Nephron progenitor cell (in vitro differentiated cells): ENCODE measurements at regions not wholly inside any gene's neighbourhood (a gene's known extent, or its start where the extent isn't known, plus 50 kb on each side); places are given as distances from the start of the nearest gene placed in this dataset.

Experiments used
- DNase-seq: peaks from one replicate; pipeline ENCODE4 v3.0.0; 2021
- H3K27ac Mint-ChIP-seq: 2 replicates; pipeline ENCODE4 v1.8.0; 2021; ENCODE audit warnings: mild to moderate bottlenecking, moderate library complexity, mixed read lengths
- H3K27me3 Mint-ChIP-seq: 2 replicates; pipeline ENCODE4 v1.8.0; 2021; ENCODE audit warnings: mild to moderate bottlenecking, low read depth, mixed read lengths; ENCODE audit not compliant: poor library complexity
- H3K36me3 Mint-ChIP-seq: 2 replicates; pipeline ENCODE4 v1.8.0; 2021; ENCODE audit warnings: low read depth, mixed read lengths
- H3K4me1 Mint-ChIP-seq: 2 replicates; pipeline ENCODE4 v1.8.0; 2021; ENCODE audit warnings: mixed read lengths
- H3K4me3 Mint-ChIP-seq: 2 replicates; pipeline ENCODE4 v1.8.0; 2021; ENCODE audit warnings: mild to moderate bottlenecking, moderate library complexity, mixed read lengths
- H3K9me3 Mint-ChIP-seq: 2 replicates; pipeline ENCODE4 v1.8.0; 2021; ENCODE audit warnings: mild to moderate bottlenecking, moderate library complexity, mixed read lengths
- TF ChIP-seq, protein P1 (sequence below): fragments of 200-600 bp; sonication (generic); IDR thresholded peaks from 2 replicates; pipeline ENCODE4 v1.5.0; 2021; ENCODE audit warnings: antibody characterized with exemption

DNA sequence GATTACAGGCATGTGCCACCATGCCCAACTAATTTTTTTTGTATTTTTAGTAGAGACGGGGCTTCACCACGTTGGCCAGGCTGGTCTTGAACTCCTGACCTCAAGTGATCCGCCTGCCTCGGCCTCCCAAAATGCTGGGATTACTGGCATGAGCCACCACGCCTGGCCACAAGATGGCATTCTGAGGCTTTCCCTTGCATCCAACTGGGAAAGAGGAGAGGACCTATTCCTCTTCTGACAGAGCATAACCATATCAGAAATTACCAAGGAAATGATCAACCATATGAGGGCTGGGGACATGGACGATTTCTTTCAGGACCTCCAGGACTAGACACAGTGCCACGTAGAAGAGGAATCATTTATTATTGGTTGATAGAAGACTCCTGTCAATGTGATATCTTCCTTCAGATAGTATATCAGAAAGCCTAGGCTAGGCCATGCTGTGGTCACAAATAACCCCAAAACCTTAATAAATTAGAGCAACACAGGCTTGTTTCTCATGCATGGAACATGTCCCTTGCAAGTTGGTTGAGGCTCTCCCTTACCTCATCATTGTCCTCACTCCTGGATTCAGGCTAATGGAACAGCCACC, 372.3 kb upstream of the IL12A start:
- Mint-ChIP-seq H3K27me3 (peaks cover 7% of the 10 kb centered on the region), H3K36me3 (no peaks in the 10 kb centered on the region), H3K4me1 (peaks cover 17% of the 10 kb centered on the region), H3K27ac (no peak overlapping the region), H3K9me3 (no peaks in the 10 kb centered on the region), H3K4me3 (no peak overlapping the region)
- DNase-seq, result peak; percentile 15
- TF ChIP-seq, protein P1, sequence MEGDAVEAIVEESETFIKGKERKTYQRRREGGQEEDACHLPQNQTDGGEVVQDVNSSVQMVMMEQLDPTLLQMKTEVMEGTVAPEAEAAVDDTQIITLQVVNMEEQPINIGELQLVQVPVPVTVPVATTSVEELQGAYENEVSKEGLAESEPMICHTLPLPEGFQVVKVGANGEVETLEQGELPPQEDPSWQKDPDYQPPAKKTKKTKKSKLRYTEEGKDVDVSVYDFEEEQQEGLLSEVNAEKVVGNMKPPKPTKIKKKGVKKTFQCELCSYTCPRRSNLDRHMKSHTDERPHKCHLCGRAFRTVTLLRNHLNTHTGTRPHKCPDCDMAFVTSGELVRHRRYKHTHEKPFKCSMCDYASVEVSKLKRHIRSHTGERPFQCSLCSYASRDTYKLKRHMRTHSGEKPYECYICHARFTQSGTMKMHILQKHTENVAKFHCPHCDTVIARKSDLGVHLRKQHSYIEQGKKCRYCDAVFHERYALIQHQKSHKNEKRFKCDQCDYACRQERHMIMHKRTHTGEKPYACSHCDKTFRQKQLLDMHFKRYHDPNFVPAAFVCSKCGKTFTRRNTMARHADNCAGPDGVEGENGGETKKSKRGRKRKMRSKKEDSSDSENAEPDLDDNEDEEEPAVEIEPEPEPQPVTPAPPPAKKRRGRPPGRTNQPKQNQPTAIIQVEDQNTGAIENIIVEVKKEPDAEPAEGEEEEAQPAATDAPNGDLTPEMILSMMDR, result peak; percentile 38

DNA sequence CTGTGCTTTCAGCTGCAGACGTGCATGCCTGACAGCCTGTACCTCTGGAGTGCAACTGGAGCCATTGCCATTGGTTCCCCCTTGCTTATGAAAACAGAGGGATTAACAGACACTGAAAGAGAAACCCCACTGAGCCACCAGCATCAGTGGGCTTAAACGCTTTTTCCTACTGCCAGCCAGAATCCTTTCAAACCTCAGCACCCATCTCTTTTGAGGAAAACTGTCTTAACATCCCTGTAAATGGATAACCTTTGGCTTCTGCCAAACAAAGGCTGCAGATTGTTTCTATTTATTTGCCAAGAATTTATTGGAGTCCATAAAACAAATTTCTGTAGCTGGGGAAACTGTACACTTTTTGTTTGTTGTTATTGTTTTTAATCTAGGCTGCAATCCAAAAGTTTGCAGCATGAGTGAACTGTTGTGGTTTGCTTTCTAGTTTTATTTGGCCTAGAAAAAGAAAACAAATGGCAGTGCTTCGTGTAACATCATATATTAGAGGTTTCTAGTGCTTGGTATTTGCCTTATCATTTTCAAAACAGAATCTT, 369.2 kb upstream of the IL12A start:
- H3K4me1 Mint-ChIP-seq, result peaks cover 17% of the 10 kb centered on the region
- H3K27me3 Mint-ChIP-seq, result peaks cover 7% of the 10 kb centered on the region
- no peaks in the 10 kb centered on the region for H3K36me3 Mint-ChIP-seq
- no peaks in the 10 kb centered on the region for H3K9me3 Mint-ChIP-seq
- H3K27ac Mint-ChIP-seq, result peak overlapping the region; percentile 86
- H3K4me3 Mint-ChIP-seq, result peak overlapping the region; percentile 8
- peak; percentile 28 for DNase-seq
- TF ChIP-seq, protein P1, result no peak

DNA sequence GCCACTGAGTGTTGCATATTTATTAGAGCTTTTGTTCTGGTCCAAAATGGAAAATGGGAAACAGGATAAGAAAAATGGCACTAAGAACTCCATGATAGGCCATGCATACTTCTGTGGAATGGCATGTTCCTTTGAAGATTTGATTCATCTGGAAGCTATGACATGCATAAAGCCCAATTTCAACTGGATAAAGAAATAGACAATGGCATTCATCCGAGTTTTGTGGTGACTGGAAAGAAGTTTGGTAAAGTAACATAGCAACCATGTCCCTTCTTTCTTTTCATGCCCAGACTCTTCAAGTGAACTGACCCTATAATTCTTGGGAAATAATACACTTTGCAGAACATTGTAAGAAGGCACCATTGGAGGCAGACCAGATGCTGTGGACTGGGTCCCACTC, 368.4 kb upstream of the IL12A start:
- Mint-ChIP-seq H3K9me3 (no peaks in the 10 kb centered on the region), H3K4me1 (peaks cover 17% of the 10 kb centered on the region), H3K36me3 (no peaks in the 10 kb centered on the region), H3K4me3 (no peak overlapping the region), H3K27ac (no peak overlapping the region), H3K27me3 (peaks cover 7% of the 10 kb centered on the region)
- no peak for DNase-seq
- TF ChIP-seq, protein P1, result no peak

DNA sequence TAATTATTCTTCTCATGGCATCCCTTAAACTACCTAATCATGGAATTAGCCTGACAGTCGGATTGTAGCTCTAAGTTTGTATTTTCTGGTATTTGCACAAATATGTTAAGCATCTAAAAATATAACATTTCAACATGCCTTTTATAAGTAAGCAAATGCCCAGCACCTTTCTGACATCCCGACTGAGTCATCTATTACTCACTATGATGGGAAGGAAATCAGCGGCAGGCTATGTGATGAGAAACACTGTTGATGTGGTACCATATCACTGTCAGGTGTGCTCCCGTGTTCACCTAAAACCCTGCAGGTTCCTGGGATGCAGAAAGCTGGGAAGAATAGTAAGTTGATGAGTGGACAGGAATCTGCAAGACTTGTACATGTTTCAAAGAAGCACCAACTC, 367.8 kb upstream of the IL12A start:
- no peak overlapping the region for H3K4me3 Mint-ChIP-seq
- H3K27me3 Mint-ChIP-seq, result peaks cover 7% of the 10 kb centered on the region
- H3K9me3 Mint-ChIP-seq, result no peaks in the 10 kb centered on the region
- H3K4me1 Mint-ChIP-seq, result peaks cover 17% of the 10 kb centered on the region
- TF ChIP-seq, protein P1, result no peak
- no peaks in the 10 kb centered on the region for H3K36me3 Mint-ChIP-seq
- H3K27ac Mint-ChIP-seq, result no peak overlapping the region
- DNase-seq, result no peak

DNA sequence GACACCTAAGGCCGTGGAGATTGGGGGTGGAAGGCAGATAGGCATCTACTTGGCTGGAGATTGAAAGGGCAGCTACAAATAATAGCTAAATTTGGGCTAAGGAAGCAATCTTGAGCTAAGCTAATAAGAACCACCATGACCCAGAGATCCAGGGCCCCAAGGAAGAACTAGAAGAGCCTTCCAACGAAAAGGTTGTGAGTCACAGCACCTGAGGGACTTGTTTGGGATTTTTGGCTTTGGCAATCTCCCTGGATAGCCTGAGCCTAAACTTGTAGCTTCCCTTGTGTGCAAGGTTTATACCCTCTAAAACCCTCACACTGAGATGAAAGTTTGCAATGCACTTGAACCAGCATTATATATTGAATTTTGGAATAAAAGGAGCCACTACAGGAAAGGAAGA, 364.0 kb upstream of the IL12A start:
- peaks cover 1% of the 10 kb centered on the region for H3K4me1 Mint-ChIP-seq

More for the DNA sequence above, 364.0 kb upstream of the IL12A start:
- no peak for DNase-seq
- Mint-ChIP-seq H3K27ac (no peak overlapping the region), H3K27me3 (no peaks in the 10 kb centered on the region), H3K4me3 (no peak overlapping the region), H3K9me3 (no peaks in the 10 kb centered on the region), H3K36me3 (no peaks in the 10 kb centered on the region)
- TF ChIP-seq, protein P1, result no peak
